ENCODE measurements at regions not wholly inside any gene's neighbourhood (a gene's known extent, or its start where the extent isn't known, plus 50 kb on each side); places are given as distances from the start of the nearest gene placed in this dataset.

- Histone ChIP-seq H3K36me3 (no peaks in the 10 kb centered on the region), H3K9me3 (no peaks in the 10 kb centered on the region), H3K4me1 (no peaks in the 10 kb centered on the region), H3K4me3 (no peak overlapping the region), H3K27ac (no peak overlapping the region), H3K27me3 (no peaks in the 10 kb centered on the region)
- TF ChIP-seq POLR2AphosphoS5 (IDR thresholded peaks at IDR 0.05), result no peak
- TF ChIP-seq EP300 (IDR thresholded peaks at IDR 0.05), result no peak
- TF ChIP-seq POLR2A (IDR thresholded peaks at IDR 0.05), result no peak
- TF ChIP-seq, protein P1, sequence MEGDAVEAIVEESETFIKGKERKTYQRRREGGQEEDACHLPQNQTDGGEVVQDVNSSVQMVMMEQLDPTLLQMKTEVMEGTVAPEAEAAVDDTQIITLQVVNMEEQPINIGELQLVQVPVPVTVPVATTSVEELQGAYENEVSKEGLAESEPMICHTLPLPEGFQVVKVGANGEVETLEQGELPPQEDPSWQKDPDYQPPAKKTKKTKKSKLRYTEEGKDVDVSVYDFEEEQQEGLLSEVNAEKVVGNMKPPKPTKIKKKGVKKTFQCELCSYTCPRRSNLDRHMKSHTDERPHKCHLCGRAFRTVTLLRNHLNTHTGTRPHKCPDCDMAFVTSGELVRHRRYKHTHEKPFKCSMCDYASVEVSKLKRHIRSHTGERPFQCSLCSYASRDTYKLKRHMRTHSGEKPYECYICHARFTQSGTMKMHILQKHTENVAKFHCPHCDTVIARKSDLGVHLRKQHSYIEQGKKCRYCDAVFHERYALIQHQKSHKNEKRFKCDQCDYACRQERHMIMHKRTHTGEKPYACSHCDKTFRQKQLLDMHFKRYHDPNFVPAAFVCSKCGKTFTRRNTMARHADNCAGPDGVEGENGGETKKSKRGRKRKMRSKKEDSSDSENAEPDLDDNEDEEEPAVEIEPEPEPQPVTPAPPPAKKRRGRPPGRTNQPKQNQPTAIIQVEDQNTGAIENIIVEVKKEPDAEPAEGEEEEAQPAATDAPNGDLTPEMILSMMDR (IDR thresholded peaks at IDR 0.05), result no peak
- WGBS, 5 donors, result 52 to 74% (median 68%) methylated on average over 3 of the region's 3 CpGs
- peak in 1 of 2 donors; percentile 14 for DNase-seq
- intact Hi-C loops (cut with DNase I; ENCODE audit: low total_unique reads), result no loop called here
Measured at GRCh38 chr9:1332156-1332555, 282.0 kb downstream of the DMRT2 start.

DNA sequence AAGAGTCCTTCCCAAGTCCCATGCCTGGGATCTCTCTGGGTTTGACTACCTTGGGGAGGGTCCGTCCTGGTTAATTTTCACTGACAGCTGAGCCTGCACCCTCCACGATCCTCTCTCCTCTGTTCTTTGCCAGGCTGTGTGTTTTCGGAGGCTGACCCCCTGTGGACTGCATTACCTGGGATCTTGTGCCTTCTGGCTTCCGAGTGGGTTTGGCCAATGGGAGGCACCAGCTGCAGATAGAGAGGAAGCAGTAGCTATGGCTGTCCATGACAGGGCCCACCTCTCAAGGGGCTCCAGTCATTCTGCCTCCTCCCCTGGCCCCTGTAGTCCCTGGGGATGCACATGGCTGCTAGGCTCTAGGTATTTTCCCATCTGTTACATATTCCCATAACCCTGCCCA lies 285.0 kb downstream of the DMRT2 start:
- TF ChIP-seq POLR2A (IDR thresholded peaks at IDR 0.05), result no peak
- no peak for TF ChIP-seq EP300 (IDR thresholded peaks at IDR 0.05)
- no peak for TF ChIP-seq POLR2AphosphoS5 (IDR thresholded peaks at IDR 0.05)
- TF ChIP-seq, protein P1 (IDR thresholded peaks at IDR 0.05), result no peak
- WGBS, 5 donors, result 63 to 80% (median 69%) methylated on average over 4 of the region's 4 CpGs
- Histone ChIP-seq H3K4me3 (no peak overlapping the region), H3K36me3 (no peaks in the 10 kb centered on the region), H3K4me1 (no peaks in the 10 kb centered on the region), H3K27me3 (no peaks in the 10 kb centered on the region), H3K27ac (no peak overlapping the region), H3K9me3 (no peaks in the 10 kb centered on the region)
- intact Hi-C loops (cut with DNase I; ENCODE audit: low total_unique reads), result no loop called here
- no peak for DNase-seq

DNA sequence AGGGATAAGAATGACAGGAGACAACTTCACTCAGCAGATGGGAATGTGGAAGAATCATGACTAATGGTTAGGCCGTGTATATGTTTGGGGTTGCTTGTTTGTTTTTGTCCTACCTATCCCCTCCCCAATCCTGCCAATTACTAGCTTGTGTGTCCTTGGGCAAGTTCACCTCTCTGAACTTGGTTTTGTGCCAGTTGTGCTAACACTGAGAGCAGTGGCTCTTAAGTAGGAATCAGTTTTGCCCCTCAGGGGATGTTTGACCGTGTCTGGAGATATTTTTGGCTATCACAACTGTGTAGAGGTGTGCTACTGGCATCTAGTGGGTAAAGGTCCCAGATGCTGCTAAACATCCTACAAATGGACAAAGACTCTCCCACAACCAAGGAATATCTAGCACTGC lies 287.0 kb downstream of the DMRT2 start:
- Histone ChIP-seq H3K27me3 (no peaks in the 10 kb centered on the region), H3K27ac (no peak overlapping the region), H3K4me1 (no peaks in the 10 kb centered on the region), H3K36me3 (no peaks in the 10 kb centered on the region), H3K9me3 (no peaks in the 10 kb centered on the region), H3K4me3 (no peak overlapping the region)
- intact Hi-C loops (cut with DNase I; ENCODE audit: low total_unique reads), result no loop called here
- TF ChIP-seq POLR2A (IDR thresholded peaks at IDR 0.05) (no peak), POLR2AphosphoS5 (IDR thresholded peaks at IDR 0.05) (no peak), EP300 (IDR thresholded peaks at IDR 0.05) (no peak)
- TF ChIP-seq, protein P1 (IDR thresholded peaks at IDR 0.05), result no peak
- DNase-seq, result no peak
- 19 to 35% (median 27%) methylated on average over 2 of the region's 2 CpGs for WGBS, 5 donors

- no peaks in the 10 kb centered on the region for H3K4me1 ChIP-seq
- no peaks in the 10 kb centered on the region for H3K36me3 ChIP-seq
- intact Hi-C loops (cut with DNase I; ENCODE audit: low total_unique reads), result no loop called here
- no peaks in the 10 kb centered on the region for H3K9me3 ChIP-seq
- TF ChIP-seq POLR2A (IDR thresholded peaks at IDR 0.05) (no peak), EP300 (IDR thresholded peaks at IDR 0.05) (no peak), POLR2AphosphoS5 (IDR thresholded peaks at IDR 0.05) (no peak)
- TF ChIP-seq, protein P1 (IDR thresholded peaks at IDR 0.05), result no peak
- no peak overlapping the region for H3K27ac ChIP-seq
- no peak overlapping the region for H3K4me3 ChIP-seq
- peak in 1 of 2 donors; percentile 24 for DNase-seq
- H3K27me3 ChIP-seq, result no peaks in the 10 kb centered on the region
Measured at GRCh38 chr9:1340390-1340789, 290.2 kb downstream of the DMRT2 start.

Measured in stomach (tissue), 8 donors.